Neural cell (in vitro differentiated cells): ENCODE measurements at regions not wholly inside any gene's neighbourhood (a gene's known extent, or its start where the extent isn't known, plus 50 kb on each side); places are given as distances from the start of the nearest gene placed in this dataset.
"Not testable (repeated sequence)": the region's sequence is repeated elsewhere in the genome, so short reads cannot be mapped to it uniquely, and the experiment has no call there.

Experiments
- H2AFZ ChIP-seq: fragments of 200-600, 300-800 bp; sonication (generic), shearing (Covaris generic); 2 replicates; pipeline ENCODE4 v1.6.0; 2014; ENCODE audit warnings: low read depth, mild to moderate bottlenecking, antibody characterized with exemption, low read length, moderate library complexity
- H3F3A ChIP-seq: fragments of 200-600 bp; shearing (Covaris generic); 2 replicates; pipeline ENCODE4 v1.6.1; 2016; ENCODE audit warnings: mild to moderate bottlenecking, moderate library complexity, mixed read lengths, antibody characterized with exemption, low read length; ENCODE audit not compliant: insufficient read depth, poor library complexity, severe bottlenecking
- H3K27ac ChIP-seq: fragments of 200-600, 300-800 bp; sonication (generic), shearing (Covaris generic); 2 replicates; pipeline ENCODE4 v1.5.1; 2014; ENCODE audit warnings: mild to moderate bottlenecking, low read length, moderate library complexity
- H3K27me3 ChIP-seq: fragments of 300-800, 200-600 bp; sonication (generic), shearing (Covaris generic); 2 replicates; pipeline ENCODE4 v1.6.0; 2014; ENCODE audit warnings: mild to moderate bottlenecking, low read depth, low read length, moderate library complexity; ENCODE audit not compliant: insufficient read depth
- H3K36me3 ChIP-seq: fragments of 300-800, 200-600 bp; sonication (generic), shearing (Covaris generic); 2 replicates; pipeline ENCODE4 v1.5.1; 2014; ENCODE audit warnings: mild to moderate bottlenecking, antibody characterized with exemption, low read length, moderate library complexity; ENCODE audit not compliant: insufficient read depth
- H3K4me2 ChIP-seq: fragments of 300-800, 200-600 bp; sonication (generic), shearing (Covaris generic); 2 replicates; pipeline ENCODE4 v1.6.0; 2014; ENCODE audit warnings: mild to moderate bottlenecking, low read length
- H3K4me3 ChIP-seq: fragments of 300-800, 200-600 bp; sonication (generic), shearing (Covaris generic); 2 replicates; pipeline ENCODE4 v1.5.1; 2014; ENCODE audit warnings: mild to moderate bottlenecking, low read length, moderate library complexity
- H3K79me2 ChIP-seq: fragments of 200-600 bp; shearing (Covaris generic); replicated peaks from 2 replicates; pipeline ENCODE4 v1.6.0; 2014; ENCODE audit warnings: mild to moderate bottlenecking, low read length, moderate library complexity; ENCODE audit not compliant: insufficient read depth
- H3K9ac ChIP-seq: fragments of 300-800, 200-600 bp; sonication (generic), shearing (Covaris generic); 2 replicates; pipeline ENCODE4 v1.6.1; 2016; ENCODE audit warnings: mild to moderate bottlenecking, low read length, mixed read lengths
- H3K9me2 ChIP-seq: fragments of 200-600 bp; shearing (Covaris generic); 2 replicates; pipeline ENCODE4 v1.6.1; 2016; ENCODE audit warnings: mild to moderate bottlenecking, low read length, mixed read lengths; ENCODE audit not compliant: insufficient read depth
- H3K9me3 ChIP-seq: fragments of 200-600, 300-800 bp; sonication (generic), shearing (Covaris generic); 2 replicates; pipeline ENCODE4 v1.6.1; 2016; ENCODE audit warnings: mild to moderate bottlenecking, mixed run types, low read length, moderate library complexity, mixed read lengths
- H4K20me1 ChIP-seq: fragments of 200-600 bp; shearing (Covaris generic); 2 replicates; pipeline ENCODE4 v1.6.1; 2016; ENCODE audit warnings: mild to moderate bottlenecking, mixed run types; ENCODE audit not compliant: insufficient read depth
- EP300 ChIP-seq: fragments of 450-650 bp; conservative IDR thresholded peaks from 2 replicates; pipeline ENCODE4 v1.6.1; 2014; ENCODE audit warnings: antibody characterized with exemption, mild to moderate bottlenecking, moderate library complexity; ENCODE audit not compliant: poor library complexity, severe bottlenecking
- EZH2 ChIP-seq: fragments of 200-600, 300-800 bp; shearing (Covaris generic), sonication (generic); IDR thresholded peaks from 2 replicates; pipeline ENCODE4 v1.6.1; 2014; ENCODE audit warnings: antibody characterized with exemption, low read length, borderline replicate concordance, mild to moderate bottlenecking; ENCODE audit not compliant: insufficient read depth, poor library complexity, severe bottlenecking
- MXI1 ChIP-seq: fragments of 450-650 bp; conservative IDR thresholded peaks from 2 replicates; pipeline ENCODE4 v1.6.1; 2014; ENCODE audit warnings: antibody characterized with exemption, mild to moderate bottlenecking; ENCODE audit not compliant: poor library complexity, severe bottlenecking
- POLR2AphosphoS5 ChIP-seq: IDR thresholded peaks from 2 replicates; pipeline ENCODE4 v1.6.1; 2012
- RAD21 ChIP-seq: fragments of 450-650 bp; conservative IDR thresholded peaks from 2 replicates; pipeline ENCODE4 v1.6.1; 2014; ENCODE audit warnings: antibody characterized with exemption, mild to moderate bottlenecking, moderate library complexity
- SMC3 ChIP-seq: fragments of 450-650 bp; conservative IDR thresholded peaks from 2 replicates; pipeline ENCODE4 v1.6.1; 2014; ENCODE audit warnings: antibody characterized with exemption, mild to moderate bottlenecking, moderate library complexity; ENCODE audit not compliant: poor library complexity
- TAF1 ChIP-seq: IDR thresholded peaks from 2 replicates; pipeline ENCODE4 v1.6.1; 2012; ENCODE audit warnings: low read depth
- TF ChIP-seq, protein P1 (sequence below): fragments of 450-650 bp; IDR thresholded peaks from 2 replicates; pipeline ENCODE4 v1.5.1; 2014; ENCODE audit warnings: antibody characterized with exemption, mild to moderate bottlenecking, moderate library complexity; ENCODE audit not compliant: poor library complexity, severe bottlenecking
- TF ChIP-seq, protein P2 (sequence below): IDR thresholded peaks from 2 replicates; pipeline ENCODE4 v1.6.1; 2012; ENCODE audit warnings: borderline replicate concordance

DNA sequence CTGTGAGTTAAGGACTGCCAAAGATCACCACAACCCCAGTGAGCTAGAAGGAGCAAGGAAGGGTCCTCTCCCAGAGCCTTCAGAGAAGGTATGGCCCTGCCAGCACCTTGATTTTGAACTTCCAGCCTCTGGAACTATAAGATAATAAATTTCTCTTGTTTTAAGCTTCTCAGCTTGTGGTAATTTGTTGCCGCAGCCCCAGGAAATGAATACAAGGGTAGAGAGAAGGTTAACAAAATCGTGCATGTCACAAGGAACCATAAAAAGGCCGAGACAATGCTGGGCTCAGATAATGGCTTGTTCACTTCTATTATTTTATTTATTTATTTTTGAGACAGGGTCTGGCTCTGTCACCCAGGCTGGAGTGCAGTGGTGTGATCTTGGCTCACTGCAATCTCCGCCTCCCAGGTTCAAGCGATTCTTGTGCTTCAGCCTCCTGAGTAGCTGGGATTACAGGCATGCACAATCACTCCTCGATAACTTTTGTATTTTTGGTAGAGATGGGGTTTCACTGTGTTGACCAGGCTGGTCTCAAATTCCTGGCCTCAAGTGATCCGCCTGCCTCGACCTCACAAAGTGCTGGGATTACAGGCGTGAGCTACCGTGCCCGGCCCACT lies 71.5 kb downstream of the WSB1 start:
- not testable (repeated sequence) for H3K27ac ChIP-seq, H3K9me2 ChIP-seq, H3K9ac ChIP-seq, H4K20me1 ChIP-seq, H3K79me2 ChIP-seq, H2AFZ ChIP-seq, H3K27me3 ChIP-seq, H3K9me3 ChIP-seq, H3K4me2 ChIP-seq, H3F3A ChIP-seq, H3K36me3 ChIP-seq, H3K4me3 ChIP-seq

DNA sequence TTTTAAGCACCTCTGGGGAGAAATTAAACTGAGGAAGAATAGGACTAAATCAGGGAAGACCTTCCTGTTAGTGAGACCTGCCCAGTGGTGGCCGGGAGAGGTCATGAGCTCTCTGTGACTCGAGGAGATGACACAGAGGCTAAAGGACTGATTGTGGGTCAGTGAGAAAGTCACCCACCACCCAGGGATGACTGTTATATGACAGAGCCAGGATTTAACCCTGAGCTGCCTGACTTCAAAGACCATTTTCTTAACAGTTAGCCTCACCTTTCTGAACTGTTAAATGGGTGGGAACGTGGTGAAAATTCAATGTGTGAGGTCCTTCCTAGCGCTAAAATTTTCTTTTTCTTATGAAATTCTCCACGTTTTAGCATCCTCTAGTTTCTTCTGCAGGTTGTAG lies 72.5 kb downstream of the WSB1 start:
- Histone ChIP-seq H2AFZ (no peak overlapping the region), H3K9me2 (no peaks in the 10 kb centered on the region), H4K20me1 (no peaks in the 10 kb centered on the region), H3F3A (no peaks in the 10 kb centered on the region), H3K36me3 (no peaks in the 10 kb centered on the region), H3K4me3 (no peak overlapping the region), H3K4me2 (no peak overlapping the region), H3K79me2 (no peaks in the 10 kb centered on the region), H3K27ac (no peak overlapping the region), H3K9ac (no peak overlapping the region), H3K27me3 (no peaks in the 10 kb centered on the region), H3K9me3 (no peaks in the 10 kb centered on the region)
- no peak for TF ChIP-seq SMC3

DNA sequence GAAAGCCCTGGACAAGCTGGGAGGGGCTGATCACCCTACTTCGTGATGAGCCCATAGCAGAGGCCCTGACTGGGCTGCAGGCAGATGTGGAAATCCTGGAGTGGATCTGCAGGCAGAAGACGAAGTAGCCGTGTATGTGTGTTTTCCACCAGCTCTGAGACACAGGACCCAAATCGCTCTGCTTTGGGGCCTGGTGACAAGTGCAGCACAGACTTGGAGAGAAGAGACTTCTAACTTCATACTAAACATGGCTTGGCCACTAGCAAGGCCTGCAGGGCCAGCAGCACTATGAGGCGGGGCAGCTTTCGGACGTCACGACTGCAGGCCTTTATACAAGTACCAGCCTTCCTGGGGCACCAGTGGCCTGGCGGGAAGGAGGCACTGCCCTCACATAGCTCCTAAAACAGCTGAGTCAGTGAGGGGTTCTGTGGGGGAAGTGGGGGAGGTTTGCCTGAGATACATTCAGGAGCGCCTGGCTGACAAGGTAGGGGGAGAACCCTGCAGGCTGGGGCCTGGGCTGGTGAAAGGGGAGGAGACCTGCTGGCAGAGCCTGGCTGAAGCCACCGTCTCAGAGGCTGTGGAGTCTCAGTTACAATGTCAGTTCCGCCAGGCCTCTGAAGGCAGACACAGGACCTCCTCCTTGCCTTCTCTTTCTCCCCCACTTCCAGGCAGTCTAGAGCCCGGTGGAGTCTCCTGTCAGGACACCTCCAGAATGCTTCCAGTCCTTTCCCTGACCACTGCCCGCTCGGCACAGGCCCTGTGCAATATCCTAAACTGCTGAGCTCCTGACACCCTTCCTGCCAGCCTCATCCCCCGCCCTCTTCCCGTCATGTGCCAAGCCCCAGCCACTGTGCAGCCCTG lies 73.4 kb downstream of the WSB1 start:
- Histone ChIP-seq H3K27me3 (no peaks in the 10 kb centered on the region), H2AFZ (no peak overlapping the region), H3K9me2 (no peaks in the 10 kb centered on the region), H3K27ac (no peak overlapping the region), H3K9me3 (no peaks in the 10 kb centered on the region), H3K4me3 (no peak overlapping the region), H3F3A (no peaks in the 10 kb centered on the region), H3K9ac (no peak overlapping the region), H3K79me2 (no peaks in the 10 kb centered on the region), H3K36me3 (no peaks in the 10 kb centered on the region), H4K20me1 (no peaks in the 10 kb centered on the region), H3K4me2 (no peak overlapping the region)
- TF ChIP-seq TAF1 (no peak), MXI1 (no peak), POLR2AphosphoS5 (no peak), SMC3 (no peak), EZH2 (no peak), EP300 (no peak), RAD21 (no peak)
- TF ChIP-seq, protein P1, sequence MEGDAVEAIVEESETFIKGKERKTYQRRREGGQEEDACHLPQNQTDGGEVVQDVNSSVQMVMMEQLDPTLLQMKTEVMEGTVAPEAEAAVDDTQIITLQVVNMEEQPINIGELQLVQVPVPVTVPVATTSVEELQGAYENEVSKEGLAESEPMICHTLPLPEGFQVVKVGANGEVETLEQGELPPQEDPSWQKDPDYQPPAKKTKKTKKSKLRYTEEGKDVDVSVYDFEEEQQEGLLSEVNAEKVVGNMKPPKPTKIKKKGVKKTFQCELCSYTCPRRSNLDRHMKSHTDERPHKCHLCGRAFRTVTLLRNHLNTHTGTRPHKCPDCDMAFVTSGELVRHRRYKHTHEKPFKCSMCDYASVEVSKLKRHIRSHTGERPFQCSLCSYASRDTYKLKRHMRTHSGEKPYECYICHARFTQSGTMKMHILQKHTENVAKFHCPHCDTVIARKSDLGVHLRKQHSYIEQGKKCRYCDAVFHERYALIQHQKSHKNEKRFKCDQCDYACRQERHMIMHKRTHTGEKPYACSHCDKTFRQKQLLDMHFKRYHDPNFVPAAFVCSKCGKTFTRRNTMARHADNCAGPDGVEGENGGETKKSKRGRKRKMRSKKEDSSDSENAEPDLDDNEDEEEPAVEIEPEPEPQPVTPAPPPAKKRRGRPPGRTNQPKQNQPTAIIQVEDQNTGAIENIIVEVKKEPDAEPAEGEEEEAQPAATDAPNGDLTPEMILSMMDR, result no peak
- TF ChIP-seq, protein P2, sequence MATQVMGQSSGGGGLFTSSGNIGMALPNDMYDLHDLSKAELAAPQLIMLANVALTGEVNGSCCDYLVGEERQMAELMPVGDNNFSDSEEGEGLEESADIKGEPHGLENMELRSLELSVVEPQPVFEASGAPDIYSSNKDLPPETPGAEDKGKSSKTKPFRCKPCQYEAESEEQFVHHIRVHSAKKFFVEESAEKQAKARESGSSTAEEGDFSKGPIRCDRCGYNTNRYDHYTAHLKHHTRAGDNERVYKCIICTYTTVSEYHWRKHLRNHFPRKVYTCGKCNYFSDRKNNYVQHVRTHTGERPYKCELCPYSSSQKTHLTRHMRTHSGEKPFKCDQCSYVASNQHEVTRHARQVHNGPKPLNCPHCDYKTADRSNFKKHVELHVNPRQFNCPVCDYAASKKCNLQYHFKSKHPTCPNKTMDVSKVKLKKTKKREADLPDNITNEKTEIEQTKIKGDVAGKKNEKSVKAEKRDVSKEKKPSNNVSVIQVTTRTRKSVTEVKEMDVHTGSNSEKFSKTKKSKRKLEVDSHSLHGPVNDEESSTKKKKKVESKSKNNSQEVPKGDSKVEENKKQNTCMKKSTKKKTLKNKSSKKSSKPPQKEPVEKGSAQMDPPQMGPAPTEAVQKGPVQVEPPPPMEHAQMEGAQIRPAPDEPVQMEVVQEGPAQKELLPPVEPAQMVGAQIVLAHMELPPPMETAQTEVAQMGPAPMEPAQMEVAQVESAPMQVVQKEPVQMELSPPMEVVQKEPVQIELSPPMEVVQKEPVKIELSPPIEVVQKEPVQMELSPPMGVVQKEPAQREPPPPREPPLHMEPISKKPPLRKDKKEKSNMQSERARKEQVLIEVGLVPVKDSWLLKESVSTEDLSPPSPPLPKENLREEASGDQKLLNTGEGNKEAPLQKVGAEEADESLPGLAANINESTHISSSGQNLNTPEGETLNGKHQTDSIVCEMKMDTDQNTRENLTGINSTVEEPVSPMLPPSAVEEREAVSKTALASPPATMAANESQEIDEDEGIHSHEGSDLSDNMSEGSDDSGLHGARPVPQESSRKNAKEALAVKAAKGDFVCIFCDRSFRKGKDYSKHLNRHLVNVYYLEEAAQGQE, result no peak
